Right renal pelvis (tissue), 4 donors: ENCODE measurements at regions not wholly inside any gene's neighbourhood (a gene's known extent, or its start where the extent isn't known, plus 50 kb on each side); places are given as distances from the start of the nearest gene placed in this dataset.

ENCODE experiments used
- DNase-seq, 4 donors: peaks; one replicate each; pipeline ENCODE4 v3.0.0-alpha.2; 2013; ENCODE audit warnings: low read depth in 4 of 4, low spot score in 3 of 4, missing footprints in 1 of 4

- no peak for DNase-seq
Measured at GRCh38 chr4:126838941-126839679, 793.6 kb upstream of the INTU start.

- DNase-seq = no peak
Measured at GRCh38 chr4:126843492-126844067, 789.2 kb upstream of the INTU start.

- DNase-seq = no peak
Measured at GRCh38 chr4:126850286-126850685, 782.5 kb upstream of the INTU start.

- DNase-seq = no peak
Measured at GRCh38 chr4:126851391-126851790, 781.4 kb upstream of the INTU start.

GRCh38 chr4:126853715-126854114, 779.0 kb upstream of the INTU start:
- no peak for DNase-seq

GRCh38 chr4:126856906-126857305, 775.9 kb upstream of the INTU start:
- DNase-seq = no peak

- no peak for DNase-seq
Measured at GRCh38 chr4:126859314-126859713, 773.4 kb upstream of the INTU start.

- DNase-seq = no peak
Measured at GRCh38 chr4:126859872-126860271, 772.9 kb upstream of the INTU start.

- no peak for DNase-seq
Measured at GRCh38 chr4:126860308-126860707, 772.4 kb upstream of the INTU start.

- no peak for DNase-seq
Measured at GRCh38 chr4:126869967-126870366, 762.8 kb upstream of the INTU start.

- no peak for DNase-seq
Measured at GRCh38 chr4:126871810-126872209, 760.9 kb upstream of the INTU start.

- DNase-seq = no peak
Measured at GRCh38 chr4:126874533-126874932, 758.2 kb upstream of the INTU start.

- DNase-seq = no peak
Measured at GRCh38 chr4:126888968-126889367, 743.8 kb upstream of the INTU start.

- DNase-seq = no peak
Measured at GRCh38 chr4:126890383-126890782, 742.4 kb upstream of the INTU start.

- peak in 1 of 4 donors; percentile 1 for DNase-seq
Measured at GRCh38 chr4:126890994-126891393, 741.8 kb upstream of the INTU start.

- no peak for DNase-seq
Measured at GRCh38 chr4:126894963-126895362, 737.8 kb upstream of the INTU start.

- no peak for DNase-seq
Measured at GRCh38 chr4:126895988-126896570, 736.7 kb upstream of the INTU start.

- DNase-seq = no peak
Measured at GRCh38 chr4:126897038-126897437, 735.7 kb upstream of the INTU start.

GRCh38 chr4:126898815-126899214, 733.9 kb upstream of the INTU start:
- no peak for DNase-seq

- DNase-seq = no peak
Measured at GRCh38 chr4:126899331-126899801, 733.4 kb upstream of the INTU start.

GRCh38 chr4:126906466-126906865, 726.3 kb upstream of the INTU start:
- no peak for DNase-seq

GRCh38 chr4:126907389-126907788, 725.4 kb upstream of the INTU start:
- DNase-seq = no peak
